ENCODE measurements at regions not wholly inside any gene's neighbourhood (a gene's known extent, or its start where the extent isn't known, plus 50 kb on each side); places are given as distances from the start of the nearest gene placed in this dataset.

- no peak for TF ChIP-seq CREB1 (CRISPR knock-in tag; IDR thresholded peaks at IDR 0.05; ENCODE audit: low read depth)
- TF ChIP-seq, protein P1, sequence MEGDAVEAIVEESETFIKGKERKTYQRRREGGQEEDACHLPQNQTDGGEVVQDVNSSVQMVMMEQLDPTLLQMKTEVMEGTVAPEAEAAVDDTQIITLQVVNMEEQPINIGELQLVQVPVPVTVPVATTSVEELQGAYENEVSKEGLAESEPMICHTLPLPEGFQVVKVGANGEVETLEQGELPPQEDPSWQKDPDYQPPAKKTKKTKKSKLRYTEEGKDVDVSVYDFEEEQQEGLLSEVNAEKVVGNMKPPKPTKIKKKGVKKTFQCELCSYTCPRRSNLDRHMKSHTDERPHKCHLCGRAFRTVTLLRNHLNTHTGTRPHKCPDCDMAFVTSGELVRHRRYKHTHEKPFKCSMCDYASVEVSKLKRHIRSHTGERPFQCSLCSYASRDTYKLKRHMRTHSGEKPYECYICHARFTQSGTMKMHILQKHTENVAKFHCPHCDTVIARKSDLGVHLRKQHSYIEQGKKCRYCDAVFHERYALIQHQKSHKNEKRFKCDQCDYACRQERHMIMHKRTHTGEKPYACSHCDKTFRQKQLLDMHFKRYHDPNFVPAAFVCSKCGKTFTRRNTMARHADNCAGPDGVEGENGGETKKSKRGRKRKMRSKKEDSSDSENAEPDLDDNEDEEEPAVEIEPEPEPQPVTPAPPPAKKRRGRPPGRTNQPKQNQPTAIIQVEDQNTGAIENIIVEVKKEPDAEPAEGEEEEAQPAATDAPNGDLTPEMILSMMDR (conservative IDR thresholded peaks at IDR 0.05; ENCODE audit: low read depth in 2 of 2), result no peak
- TF ChIP-seq POLR2AphosphoS5 (IDR thresholded peaks at IDR 0.05; ENCODE audit: low read depth), result no peak
- TF ChIP-seq NANOG (IDR thresholded peaks at IDR 0.05; ENCODE audit: borderline replicate concordance), result no peak
- TF ChIP-seq EZH2phosphoT487 (IDR thresholded peaks at IDR 0.05; ENCODE audit: unreplicated experiment), result no peak
Measured at GRCh38 chr2:125643128-125643527, 1012.8 kb upstream of the GYPC start.
